ENCODE measurements at regions not wholly inside any gene's neighbourhood (a gene's known extent, or its start where the extent isn't known, plus 50 kb on each side); places are given as distances from the start of the nearest gene placed in this dataset.

DNA sequence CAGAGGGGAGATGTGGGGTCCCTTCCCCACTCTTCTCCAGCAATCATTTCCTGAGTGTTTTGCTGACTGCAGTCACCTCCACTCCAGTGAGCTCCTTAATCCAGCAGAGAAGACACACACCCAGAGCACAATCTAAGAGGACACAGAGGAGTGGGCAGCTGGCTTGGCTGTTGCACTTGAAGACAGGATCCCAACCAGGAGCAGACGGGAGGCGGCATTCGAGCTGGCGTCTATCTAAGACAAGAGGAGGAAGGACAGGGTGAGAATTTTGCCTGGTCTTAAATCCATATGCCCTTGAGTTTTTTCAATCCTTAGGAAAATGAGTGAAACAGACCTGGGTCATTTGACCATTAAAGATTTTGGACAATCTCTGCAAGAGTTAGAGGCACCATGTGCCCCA, 56.1 kb upstream of the SIM2 start:
- WGBS, result 94% methylated on average over 4 of the region's 4 CpGs
- H3K9ac ChIP-seq (ENCODE audit: low read depth in 1 of 2, low read length in 2 of 2), result no peak overlapping the region
- H3K9me3 ChIP-seq (ENCODE audit: control insufficient read depth in 4 of 4, low read length in 3 of 4), result no peaks in the 10 kb centered on the region
- peaks cover 0 to 3% (median 0%) of the 10 kb centered on the region in 4 donors for H3K27me3 ChIP-seq (ENCODE audit: control insufficient read depth in 4 of 4, insufficient read depth in 4 of 4, low read length in 3 of 4)
- no peaks in the 10 kb centered on the region for H3K36me3 ChIP-seq (ENCODE audit: control insufficient read depth in 4 of 4, insufficient read depth in 3 of 4, low read depth in 1 of 4, low read length in 3 of 4)
- H3K27ac ChIP-seq (ENCODE audit: low read depth in 1 of 2, low read length in 2 of 2), result no peak overlapping the region
- no peak overlapping the region for H3K4me3 ChIP-seq (ENCODE audit: low read depth in 1 of 3, low read length in 3 of 3)
- H3K4me1 ChIP-seq (ENCODE audit: control insufficient read depth in 4 of 4, insufficient read depth in 4 of 4, low read length in 3 of 4), result no peaks in the 10 kb centered on the region
- no peak for TF ChIP-seq SP1 (IDR thresholded peaks at IDR 0.05)
- no peak for TF ChIP-seq FOXA1 (IDR thresholded peaks at IDR 0.05)
- TF ChIP-seq RXRA (IDR thresholded peaks at IDR 0.05), result no peak
- TF ChIP-seq EGR1 (IDR thresholded peaks at IDR 0.05; ENCODE audit: low read depth in 2 of 2), result no peak
- TF ChIP-seq HNF4G (IDR thresholded peaks at IDR 0.05), result no peak
- TF ChIP-seq YY1 (IDR thresholded peaks at IDR 0.05), result no peak
- TF ChIP-seq, protein P1, sequence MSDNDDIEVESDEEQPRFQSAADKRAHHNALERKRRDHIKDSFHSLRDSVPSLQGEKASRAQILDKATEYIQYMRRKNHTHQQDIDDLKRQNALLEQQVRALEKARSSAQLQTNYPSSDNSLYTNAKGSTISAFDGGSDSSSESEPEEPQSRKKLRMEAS (IDR thresholded peaks at IDR 0.05), result no peak
- TF ChIP-seq GABPA (IDR thresholded peaks at IDR 0.05 in 1 of 2, conservative IDR thresholded peaks at IDR 0.05 in 1 of 2), result no peak
- TF ChIP-seq, protein P2, sequence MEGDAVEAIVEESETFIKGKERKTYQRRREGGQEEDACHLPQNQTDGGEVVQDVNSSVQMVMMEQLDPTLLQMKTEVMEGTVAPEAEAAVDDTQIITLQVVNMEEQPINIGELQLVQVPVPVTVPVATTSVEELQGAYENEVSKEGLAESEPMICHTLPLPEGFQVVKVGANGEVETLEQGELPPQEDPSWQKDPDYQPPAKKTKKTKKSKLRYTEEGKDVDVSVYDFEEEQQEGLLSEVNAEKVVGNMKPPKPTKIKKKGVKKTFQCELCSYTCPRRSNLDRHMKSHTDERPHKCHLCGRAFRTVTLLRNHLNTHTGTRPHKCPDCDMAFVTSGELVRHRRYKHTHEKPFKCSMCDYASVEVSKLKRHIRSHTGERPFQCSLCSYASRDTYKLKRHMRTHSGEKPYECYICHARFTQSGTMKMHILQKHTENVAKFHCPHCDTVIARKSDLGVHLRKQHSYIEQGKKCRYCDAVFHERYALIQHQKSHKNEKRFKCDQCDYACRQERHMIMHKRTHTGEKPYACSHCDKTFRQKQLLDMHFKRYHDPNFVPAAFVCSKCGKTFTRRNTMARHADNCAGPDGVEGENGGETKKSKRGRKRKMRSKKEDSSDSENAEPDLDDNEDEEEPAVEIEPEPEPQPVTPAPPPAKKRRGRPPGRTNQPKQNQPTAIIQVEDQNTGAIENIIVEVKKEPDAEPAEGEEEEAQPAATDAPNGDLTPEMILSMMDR (IDR thresholded peaks at IDR 0.05; ENCODE audit: low read depth, low read length, missing input control), result no peak
- TF ChIP-seq, protein P3, sequence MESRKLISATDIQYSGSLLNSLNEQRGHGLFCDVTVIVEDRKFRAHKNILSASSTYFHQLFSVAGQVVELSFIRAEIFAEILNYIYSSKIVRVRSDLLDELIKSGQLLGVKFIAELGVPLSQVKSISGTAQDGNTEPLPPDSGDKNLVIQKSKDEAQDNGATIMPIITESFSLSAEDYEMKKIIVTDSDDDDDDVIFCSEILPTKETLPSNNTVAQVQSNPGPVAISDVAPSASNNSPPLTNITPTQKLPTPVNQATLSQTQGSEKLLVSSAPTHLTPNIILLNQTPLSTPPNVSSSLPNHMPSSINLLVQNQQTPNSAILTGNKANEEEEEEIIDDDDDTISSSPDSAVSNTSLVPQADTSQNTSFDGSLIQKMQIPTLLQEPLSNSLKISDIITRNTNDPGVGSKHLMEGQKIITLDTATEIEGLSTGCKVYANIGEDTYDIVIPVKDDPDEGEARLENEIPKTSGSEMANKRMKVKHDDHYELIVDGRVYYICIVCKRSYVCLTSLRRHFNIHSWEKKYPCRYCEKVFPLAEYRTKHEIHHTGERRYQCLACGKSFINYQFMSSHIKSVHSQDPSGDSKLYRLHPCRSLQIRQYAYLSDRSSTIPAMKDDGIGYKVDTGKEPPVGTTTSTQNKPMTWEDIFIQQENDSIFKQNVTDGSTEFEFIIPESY (IDR thresholded peaks at IDR 0.05), result no peak
- TF ChIP-seq HNF4A (conservative IDR thresholded peaks at IDR 0.05), result no peak
- TF ChIP-seq FOXA2 (IDR thresholded peaks at IDR 0.05), result no peak
- TF ChIP-seq, protein P4, sequence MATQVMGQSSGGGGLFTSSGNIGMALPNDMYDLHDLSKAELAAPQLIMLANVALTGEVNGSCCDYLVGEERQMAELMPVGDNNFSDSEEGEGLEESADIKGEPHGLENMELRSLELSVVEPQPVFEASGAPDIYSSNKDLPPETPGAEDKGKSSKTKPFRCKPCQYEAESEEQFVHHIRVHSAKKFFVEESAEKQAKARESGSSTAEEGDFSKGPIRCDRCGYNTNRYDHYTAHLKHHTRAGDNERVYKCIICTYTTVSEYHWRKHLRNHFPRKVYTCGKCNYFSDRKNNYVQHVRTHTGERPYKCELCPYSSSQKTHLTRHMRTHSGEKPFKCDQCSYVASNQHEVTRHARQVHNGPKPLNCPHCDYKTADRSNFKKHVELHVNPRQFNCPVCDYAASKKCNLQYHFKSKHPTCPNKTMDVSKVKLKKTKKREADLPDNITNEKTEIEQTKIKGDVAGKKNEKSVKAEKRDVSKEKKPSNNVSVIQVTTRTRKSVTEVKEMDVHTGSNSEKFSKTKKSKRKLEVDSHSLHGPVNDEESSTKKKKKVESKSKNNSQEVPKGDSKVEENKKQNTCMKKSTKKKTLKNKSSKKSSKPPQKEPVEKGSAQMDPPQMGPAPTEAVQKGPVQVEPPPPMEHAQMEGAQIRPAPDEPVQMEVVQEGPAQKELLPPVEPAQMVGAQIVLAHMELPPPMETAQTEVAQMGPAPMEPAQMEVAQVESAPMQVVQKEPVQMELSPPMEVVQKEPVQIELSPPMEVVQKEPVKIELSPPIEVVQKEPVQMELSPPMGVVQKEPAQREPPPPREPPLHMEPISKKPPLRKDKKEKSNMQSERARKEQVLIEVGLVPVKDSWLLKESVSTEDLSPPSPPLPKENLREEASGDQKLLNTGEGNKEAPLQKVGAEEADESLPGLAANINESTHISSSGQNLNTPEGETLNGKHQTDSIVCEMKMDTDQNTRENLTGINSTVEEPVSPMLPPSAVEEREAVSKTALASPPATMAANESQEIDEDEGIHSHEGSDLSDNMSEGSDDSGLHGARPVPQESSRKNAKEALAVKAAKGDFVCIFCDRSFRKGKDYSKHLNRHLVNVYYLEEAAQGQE (IDR thresholded peaks at IDR 0.05), result no peak
- no peak for TF ChIP-seq JUND (IDR thresholded peaks at IDR 0.05)
- TF ChIP-seq, protein P5, sequence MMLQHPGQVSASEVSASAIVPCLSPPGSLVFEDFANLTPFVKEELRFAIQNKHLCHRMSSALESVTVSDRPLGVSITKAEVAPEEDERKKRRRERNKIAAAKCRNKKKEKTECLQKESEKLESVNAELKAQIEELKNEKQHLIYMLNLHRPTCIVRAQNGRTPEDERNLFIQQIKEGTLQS (IDR thresholded peaks at IDR 0.05), result no peak
- TF ChIP-seq NR2F2 (IDR thresholded peaks at IDR 0.05), result no peak
- TF ChIP-seq TAF1 (conservative IDR thresholded peaks at IDR 0.05), result no peak
- TF ChIP-seq RAD21 (IDR thresholded peaks at IDR 0.05), result no peak
- DNase-seq (ENCODE audit: low spot score), result no peak

All from liver (tissue), 8 donors.